Thyroid gland (tissue), 4 donors: ENCODE measurements at regions not wholly inside any gene's neighbourhood (a gene's known extent, or its start where the extent isn't known, plus 50 kb on each side); places are given as distances from the start of the nearest gene placed in this dataset. TPM values are rescaled to one million over a fixed set of nuclear protein-coding genes. Genes with fewer than 3 reads are reported as not detected.

Source experiments
- DNase-seq, 2 donors: peaks; one replicate each; pipeline ENCODE4 v3.0.0-alpha.2; 2019
- H3K27ac ChIP-seq, 3 donors: fragments of 200-600 bp; sonication (generic); 1 replicate in 2 of 3; 2 replicates in 1 of 3; pipeline ENCODE4 v1.5.1; 2016 to 2019; ENCODE audit warnings: mild to moderate bottlenecking in 1 of 3, moderate library complexity in 1 of 3
- H3K27me3 ChIP-seq: fragments of 200-600 bp; sonication (generic); one replicate; pipeline ENCODE4 v1.5.1; 2019
- H3K36me3 ChIP-seq, 2 donors: fragments of 200-600 bp; sonication (generic); one replicate each; pipeline ENCODE4 v1.5.1; 2016 to 2019
- H3K4me1 ChIP-seq, 2 donors: fragments of 200-600 bp; sonication (generic); one replicate each; pipeline ENCODE4 v1.5.1; 2017 to 2019
- H3K4me3 ChIP-seq, 3 donors: fragments of 200-600 bp; sonication (generic); replicated peaks in 1 of 3; 1 replicate in 2 of 3; 2 replicates in 1 of 3; pipeline ENCODE4 v1.5.1; 2016; ENCODE audit warnings: mild to moderate bottlenecking in 1 of 3
- H3K9me3 ChIP-seq: fragments of 200-600 bp; sonication (generic); one replicate; pipeline ENCODE4 v1.5.1; 2017
- POLR2A ChIP-seq, 2 donors: fragments of 450-650 bp; IDR thresholded peaks; one replicate each; pipeline ENCODE4 v1.6.1; 2017; ENCODE audit warnings: antibody characterized with exemption in 2 of 2, mild to moderate bottlenecking in 2 of 2, moderate library complexity in 1 of 2
- WGBS, 2 donors: methylation state at CpG; one replicate each; pipeline ENCODE4 v1.1.5; 2017; 5-methylcytosine and 5-hydroxymethylcytosine counted together
- intact Hi-C: fragments of 100-400 bp; cut with DNase I; formaldehyde crosslinking; loops from one replicate; pipeline ENCODE4 v1.15.1; 2023
- microRNA-seq: library from miRNA; unstranded; fragments of <30 nt; microRNA quantifications from one replicate; pipeline ENCODE4, GENCODE V29; 2016
- small RNA-seq: library from RNA; depleted of rRNA; stranded (forward); fragments of <200 nt; gene quantifications from one replicate; pipeline ENCODE3, GENCODE V24; 2016
- TF ChIP-seq, protein P1 (sequence below), 6 experiments: fragments of 200-600 bp in 3 of 6; fragments of 450-650 bp in 3 of 6; sonication (generic) in 3 of 6; IDR thresholded peaks; one replicate each; pipeline ENCODE4 v1.5.1; 2016 to 2019; ENCODE audit warnings: antibody characterized with exemption in 6 of 6, mild to moderate bottlenecking in 2 of 6, inconsistent platforms in 1 of 6, moderate library complexity in 1 of 6

DNA sequence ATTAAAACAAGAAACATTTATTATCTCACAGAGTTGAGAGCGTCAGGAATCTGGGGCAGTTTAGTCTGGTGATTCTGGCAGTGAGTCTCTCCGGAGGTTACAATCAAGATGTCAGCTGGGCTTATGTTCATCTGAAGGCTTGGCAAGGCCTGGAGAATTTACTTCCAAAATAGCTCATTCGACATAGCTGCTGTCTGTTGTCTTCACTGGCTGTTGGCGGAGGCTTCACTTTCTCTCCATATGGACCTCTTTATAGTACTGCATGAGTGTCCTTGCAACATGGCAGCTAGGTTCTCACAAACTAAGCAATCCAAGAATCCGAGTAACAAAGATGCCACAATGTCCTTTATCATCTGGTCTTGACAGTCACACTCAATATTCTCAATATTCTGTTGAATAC is 70.2 kb upstream of the ADGRL3 start:
- H3K9me3 ChIP-seq = no peaks in the 10 kb centered on the region
- no peaks in the 10 kb centered on the region for H3K4me1 ChIP-seq
- TF ChIP-seq, protein P1, sequence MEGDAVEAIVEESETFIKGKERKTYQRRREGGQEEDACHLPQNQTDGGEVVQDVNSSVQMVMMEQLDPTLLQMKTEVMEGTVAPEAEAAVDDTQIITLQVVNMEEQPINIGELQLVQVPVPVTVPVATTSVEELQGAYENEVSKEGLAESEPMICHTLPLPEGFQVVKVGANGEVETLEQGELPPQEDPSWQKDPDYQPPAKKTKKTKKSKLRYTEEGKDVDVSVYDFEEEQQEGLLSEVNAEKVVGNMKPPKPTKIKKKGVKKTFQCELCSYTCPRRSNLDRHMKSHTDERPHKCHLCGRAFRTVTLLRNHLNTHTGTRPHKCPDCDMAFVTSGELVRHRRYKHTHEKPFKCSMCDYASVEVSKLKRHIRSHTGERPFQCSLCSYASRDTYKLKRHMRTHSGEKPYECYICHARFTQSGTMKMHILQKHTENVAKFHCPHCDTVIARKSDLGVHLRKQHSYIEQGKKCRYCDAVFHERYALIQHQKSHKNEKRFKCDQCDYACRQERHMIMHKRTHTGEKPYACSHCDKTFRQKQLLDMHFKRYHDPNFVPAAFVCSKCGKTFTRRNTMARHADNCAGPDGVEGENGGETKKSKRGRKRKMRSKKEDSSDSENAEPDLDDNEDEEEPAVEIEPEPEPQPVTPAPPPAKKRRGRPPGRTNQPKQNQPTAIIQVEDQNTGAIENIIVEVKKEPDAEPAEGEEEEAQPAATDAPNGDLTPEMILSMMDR (IDR thresholded peaks at IDR 0.05) = no peak
- no peak for TF ChIP-seq POLR2A (IDR thresholded peaks at IDR 0.05)
- H3K27me3 ChIP-seq = no peaks in the 10 kb centered on the region
- no peak for DNase-seq
- H3K27ac ChIP-seq = no peak overlapping the region
- WGBS, 2 donors = 85 to 86% methylated on average over 5 of the region's 5 CpGs
- H3K36me3 ChIP-seq = no peaks in the 10 kb centered on the region
- intact Hi-C loops = no loop called here
- H3K4me3 ChIP-seq = no peak overlapping the region

DNA sequence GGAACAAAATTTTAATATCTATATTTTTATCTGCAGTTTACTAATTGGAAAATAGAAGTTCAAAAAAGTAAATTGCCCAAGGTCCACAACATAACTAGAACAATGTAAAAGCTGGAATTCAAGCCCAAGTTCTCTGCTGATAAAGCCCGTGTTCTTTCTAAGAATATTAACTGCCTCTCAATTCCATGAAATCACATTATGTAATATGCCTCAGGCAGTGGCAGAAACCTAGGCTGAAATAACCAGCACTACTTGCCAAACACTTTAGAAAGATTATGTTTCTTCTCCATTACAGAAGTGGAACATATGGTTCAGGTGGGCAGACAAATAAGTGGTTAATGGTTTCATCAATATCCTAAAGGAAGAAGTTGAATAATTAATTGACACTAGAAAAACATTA is 56.7 kb upstream of the ADGRL3 start:
- TF ChIP-seq, protein P1 (IDR thresholded peaks at IDR 0.05) = no peak
- no peak for TF ChIP-seq POLR2A (IDR thresholded peaks at IDR 0.05)
- intact Hi-C loops = no loop called here
- Histone ChIP-seq H3K9me3 (no peaks in the 10 kb centered on the region), H3K4me3 (no peak overlapping the region), H3K27ac (no peak overlapping the region), H3K36me3 (no peaks in the 10 kb centered on the region), H3K4me1 (no peaks in the 10 kb centered on the region), H3K27me3 (no peaks in the 10 kb centered on the region)
- WGBS, 2 donors = 63 to 83% methylated on average over 1 of the region's 1 CpG
- DNase-seq = no peak

DNA sequence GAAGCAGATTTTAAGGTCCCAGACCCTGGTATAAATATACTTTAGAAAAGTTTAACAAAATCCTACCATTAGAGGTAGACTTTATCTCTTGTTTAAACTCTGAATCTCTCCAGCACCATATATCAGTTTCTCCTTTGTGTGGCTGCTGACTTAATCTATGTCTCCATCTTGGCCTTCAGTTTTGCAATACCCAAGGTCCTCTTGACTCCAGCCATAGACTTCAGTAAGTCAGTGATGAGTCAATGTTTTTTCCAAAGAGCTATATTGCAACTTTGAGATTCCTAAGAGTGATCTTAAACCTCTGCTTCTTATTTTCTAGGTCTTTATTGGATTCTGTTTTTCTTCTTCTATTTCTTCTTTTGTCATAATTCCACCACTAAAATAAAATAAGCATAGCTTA is 50.8 kb upstream of the ADGRL3 start:
- Histone ChIP-seq H3K27ac (no peak overlapping the region), H3K36me3 (no peaks in the 10 kb centered on the region), H3K4me3 (no peak overlapping the region), H3K9me3 (no peaks in the 10 kb centered on the region), H3K4me1 (no peaks in the 10 kb centered on the region), H3K27me3 (no peaks in the 10 kb centered on the region)
- no peak for DNase-seq
- TF ChIP-seq, protein P1 (IDR thresholded peaks at IDR 0.05) = no peak
- TF ChIP-seq POLR2A (IDR thresholded peaks at IDR 0.05) = no peak
- intact Hi-C loops = no loop called here

Small RNA genes in the stretch of these regions (microRNA-seq; reads per million reads assigned to microRNA genes)
- gene MIR548AG1 = not detected

Small RNA genes in the stretch of these regions (small RNA-seq; reads per million reads assigned to genes)
- not detected for gene MIR548AG1
- not detected for gene RF00019
- gene RNU6-1325P = not detected
